SHP77 treated with DMSO at 0.1 percent for 48 hours (cell line): ENCODE measurements at regions not wholly inside any gene's neighbourhood (a gene's known extent, or its start where the extent isn't known, plus 50 kb on each side); places are given as distances from the start of the nearest gene placed in this dataset.

Source experiments
- DNase-seq: peaks from one replicate; lab custom pipeline; 2025; lab: John Stamatoyannopoulos, UW

DNA sequence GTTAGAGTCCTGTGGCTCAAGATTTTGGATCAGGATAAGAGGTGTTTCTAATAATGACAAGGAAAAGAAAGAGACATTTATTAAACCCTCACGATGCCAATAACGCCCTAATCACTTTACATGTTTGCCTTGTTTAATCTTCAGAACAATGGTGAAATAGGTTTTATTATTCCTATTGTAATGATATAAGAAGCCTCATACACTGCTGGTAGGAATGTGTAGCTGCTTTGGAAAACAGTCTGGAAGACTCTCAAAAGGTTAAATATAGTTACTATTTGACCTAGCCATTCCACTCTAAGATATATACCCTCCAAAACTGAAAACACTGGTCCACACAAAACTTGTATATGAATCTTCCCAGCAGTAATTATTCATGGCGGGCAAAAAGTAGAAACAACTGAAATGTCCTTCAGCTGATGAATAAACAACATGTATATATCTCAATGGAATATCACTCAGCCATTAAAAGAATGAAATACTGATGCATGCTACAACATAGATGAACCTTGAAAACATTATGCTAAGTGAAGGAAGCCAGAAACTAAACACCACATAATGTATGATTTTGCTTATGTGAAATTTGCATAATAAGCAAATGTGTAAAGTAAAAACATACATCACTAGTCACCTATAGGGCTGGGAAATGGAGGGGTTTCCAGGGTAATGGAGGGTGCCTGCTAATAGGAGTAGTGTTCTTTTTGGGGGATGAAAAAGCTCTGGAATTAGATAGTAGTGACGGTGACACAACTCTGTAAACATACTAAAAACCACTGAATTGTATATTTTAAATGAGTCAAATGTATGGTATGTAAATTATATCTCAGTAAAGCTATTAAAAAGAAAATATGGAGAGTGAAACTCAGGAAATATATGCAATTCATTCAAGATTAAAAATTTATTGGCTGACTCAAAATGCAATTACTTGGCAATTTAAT, 76.9 kb upstream of the ANK3 start:
- no peak for DNase-seq

DNA sequence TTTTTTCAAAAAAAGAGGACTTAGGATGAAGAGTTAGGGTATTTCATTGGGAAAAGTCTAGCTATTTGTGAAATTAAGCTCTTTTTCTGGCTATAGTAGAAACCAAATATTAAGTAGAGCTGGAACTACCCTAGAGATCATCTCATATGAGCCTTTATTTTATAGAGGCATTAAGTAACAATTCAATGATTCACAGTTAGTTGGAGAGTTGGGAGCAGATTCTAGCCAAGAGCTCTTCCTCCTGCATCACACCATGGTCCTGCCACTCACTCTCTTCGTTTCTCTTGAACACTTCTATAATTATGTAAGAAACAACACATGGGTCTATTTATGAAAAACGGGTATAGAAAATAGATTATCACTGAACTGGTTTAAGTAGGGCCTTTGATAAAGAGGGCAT, 76.1 kb upstream of the ANK3 start:
- no peak for DNase-seq

DNA sequence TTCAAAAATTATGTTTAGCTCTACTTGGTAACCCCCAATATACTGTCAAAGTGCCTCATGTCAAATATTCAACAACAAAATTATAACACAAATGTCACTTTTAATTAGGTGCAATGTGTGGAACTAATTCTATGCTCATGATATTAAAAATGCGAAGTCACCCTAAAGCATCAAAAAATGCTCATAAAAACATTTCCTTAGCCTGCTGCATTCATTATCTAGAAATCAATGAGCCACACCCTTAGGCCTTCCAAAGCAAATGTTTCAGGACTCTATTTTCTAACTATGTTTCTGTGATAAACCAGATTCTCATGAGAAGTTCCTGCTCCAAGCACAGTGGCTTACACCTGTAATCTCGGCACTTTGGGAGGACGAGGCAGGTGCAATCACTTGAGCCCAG, 75.0 kb upstream of the ANK3 start:
- DNase-seq: no peak

DNA sequence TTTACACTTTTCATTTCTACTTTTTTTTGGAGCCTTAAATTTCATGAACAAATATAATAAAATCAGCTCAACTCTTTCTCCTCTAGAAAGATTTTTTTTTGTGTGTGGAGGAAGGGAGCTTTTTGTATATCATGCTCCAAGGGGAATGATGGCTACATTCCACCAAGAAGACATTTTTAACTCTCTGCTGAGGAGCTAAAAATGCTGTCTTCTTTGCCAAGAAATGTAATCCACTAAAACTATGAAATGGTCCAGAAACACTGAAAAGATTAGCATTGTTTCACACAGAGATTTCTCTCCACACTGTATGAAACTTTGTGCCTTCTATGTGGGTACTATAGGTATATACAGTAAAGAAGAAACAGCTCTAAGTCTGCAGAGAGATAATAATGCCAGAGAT, 74.1 kb upstream of the ANK3 start:
- no peak for DNase-seq

DNA sequence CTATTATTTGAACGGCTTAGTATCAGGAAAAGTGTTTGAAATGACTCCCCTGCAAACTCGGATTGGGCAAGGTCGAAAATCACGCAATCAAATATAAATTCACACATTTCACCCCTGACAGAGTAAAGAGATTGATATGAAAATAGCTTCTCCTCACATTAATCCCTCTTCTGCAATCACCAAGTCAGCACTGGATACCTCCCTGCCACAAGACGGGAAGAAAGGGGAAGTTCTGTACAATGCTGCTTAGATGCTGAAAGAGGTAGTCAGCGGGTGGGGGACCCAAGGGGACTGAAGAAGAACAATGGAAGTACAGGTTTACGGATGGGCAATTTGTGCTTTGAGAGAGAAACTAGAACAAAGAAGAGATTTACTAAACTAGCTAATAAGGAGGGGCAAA, 72.0 kb upstream of the ANK3 start:
- no peak for DNase-seq

DNA sequence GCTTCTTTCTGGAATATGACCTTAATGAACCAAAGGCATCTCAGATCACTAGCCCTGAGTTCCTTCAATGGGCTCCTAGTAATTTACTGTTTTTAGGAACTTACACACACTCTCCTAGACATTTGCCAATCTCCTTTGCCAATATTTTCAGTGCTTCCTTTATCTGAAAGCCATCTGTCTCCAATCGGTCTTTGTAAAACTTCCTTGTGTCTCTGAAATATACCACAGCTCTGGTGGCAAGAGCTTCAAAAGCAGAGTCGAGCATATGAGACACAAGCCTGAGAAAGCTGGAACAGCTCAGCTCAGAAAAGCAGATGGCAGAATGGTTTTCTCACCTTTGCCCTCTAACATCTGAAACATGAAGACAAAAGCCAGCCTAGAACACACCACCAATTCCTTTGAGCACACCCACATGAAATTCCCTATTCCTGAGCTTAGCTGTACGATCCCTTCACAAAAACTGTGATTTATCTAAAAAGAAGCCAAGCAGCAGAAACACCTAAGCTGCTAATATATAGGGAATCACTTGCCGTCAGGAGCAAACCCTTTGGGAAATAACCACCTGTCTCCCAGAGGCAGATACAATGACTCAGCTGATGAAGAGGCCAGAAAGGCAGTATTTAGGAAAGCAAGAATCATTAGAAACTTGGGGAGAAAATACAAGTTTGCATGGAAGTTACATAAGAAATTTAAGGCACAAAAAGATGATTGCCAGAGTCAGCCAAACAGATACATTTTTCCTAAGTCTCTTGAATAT, 70.2 kb upstream of the ANK3 start:
- no peak for DNase-seq

DNA sequence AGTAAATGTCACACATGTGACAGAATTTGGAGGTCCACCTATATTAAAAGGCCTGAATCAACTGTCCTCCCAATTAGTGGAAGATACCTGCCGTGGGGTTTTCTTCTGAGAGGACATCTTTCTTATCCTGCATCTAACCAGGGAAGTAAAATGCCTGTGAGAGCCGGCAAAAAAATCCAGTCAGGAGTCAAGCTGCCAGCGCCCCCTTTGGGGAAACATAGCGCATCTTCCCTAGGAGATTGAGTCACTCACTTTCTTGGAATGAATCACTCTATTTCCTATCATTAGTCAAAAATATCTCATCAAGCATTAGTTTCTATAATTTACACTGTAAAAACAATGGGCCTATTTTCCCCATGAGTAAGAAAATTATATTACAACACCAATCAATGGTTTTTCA, 66.4 kb upstream of the ANK3 start:
- DNase-seq: no peak

DNA sequence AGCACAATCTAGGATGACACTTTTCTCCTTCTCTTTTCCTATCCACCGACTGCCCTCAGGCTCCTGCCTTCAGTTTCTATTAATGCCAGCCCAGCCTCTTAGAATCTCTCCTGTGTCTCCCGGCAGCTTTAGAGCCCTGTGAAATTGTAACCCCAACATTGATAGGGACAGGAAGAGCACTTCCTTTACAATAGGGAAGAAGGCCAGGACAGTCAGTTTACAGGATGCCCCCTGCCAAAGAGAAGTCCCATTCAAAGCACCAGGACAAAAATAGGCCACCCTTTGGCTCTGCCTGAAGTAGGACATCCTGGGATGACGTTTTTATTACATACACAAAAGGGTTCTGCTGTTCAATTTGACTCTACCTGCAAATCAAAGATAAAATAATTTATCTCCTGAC, 64.7 kb upstream of the ANK3 start:
- DNase-seq: no peak

DNA sequence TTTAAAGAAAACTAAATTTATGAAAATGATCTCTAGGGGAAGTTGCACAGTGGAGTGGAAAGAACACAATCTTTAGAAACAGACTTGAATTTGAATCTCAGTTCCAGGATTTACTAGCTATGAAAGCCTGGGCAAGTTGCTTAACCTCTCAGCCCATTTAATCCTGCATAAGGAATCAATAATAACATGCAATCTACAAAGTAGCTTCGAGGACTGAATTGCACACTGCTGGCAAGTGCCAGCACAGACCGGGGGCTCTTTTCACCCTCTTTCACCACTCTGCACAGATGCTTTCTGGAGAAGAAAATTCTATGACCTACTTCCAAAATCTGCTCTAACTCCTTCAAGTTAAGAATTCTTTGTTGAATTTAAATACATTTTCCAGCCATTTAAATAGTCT, 63.4 kb upstream of the ANK3 start:
- no peak for DNase-seq

DNA sequence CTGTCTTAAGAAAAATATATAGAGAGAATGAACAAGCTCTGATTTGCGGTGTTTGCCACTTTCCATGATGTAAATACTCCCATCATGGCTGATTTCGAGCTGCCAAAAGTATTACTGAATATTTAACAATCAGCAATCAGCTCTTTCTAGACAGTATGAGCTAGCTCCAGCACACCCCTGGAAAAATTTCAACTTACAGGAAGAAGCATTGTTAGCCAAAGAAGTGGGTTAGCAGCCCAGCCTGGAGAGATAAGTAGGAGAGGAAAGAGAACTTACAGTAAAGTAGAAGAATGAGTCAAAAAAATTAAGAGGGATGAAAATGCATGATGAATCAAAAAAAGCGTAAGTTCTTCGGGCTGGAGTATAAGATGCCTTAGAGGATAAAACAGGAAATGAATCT, 60.6 kb upstream of the ANK3 start:
- no peak for DNase-seq

DNA sequence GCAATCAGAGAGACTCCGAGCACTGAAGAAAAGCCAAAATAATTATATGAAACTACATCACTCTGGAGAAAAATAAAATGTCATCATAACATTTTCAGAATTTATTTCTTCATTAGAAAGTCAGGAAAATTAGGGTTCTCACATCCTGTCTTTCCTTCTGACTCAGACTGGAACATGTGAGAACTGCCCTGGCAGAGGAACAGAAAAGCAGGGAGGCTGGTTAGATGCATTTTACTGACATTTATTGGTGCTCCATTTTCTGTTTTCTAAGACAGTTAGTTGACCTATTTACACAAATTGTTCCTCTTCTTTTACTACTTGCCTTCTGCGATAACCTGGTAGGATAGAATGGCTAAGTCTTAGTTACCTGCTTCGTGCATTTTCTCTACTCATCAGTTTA, 58.6 kb upstream of the ANK3 start:
- no peak for DNase-seq

DNA sequence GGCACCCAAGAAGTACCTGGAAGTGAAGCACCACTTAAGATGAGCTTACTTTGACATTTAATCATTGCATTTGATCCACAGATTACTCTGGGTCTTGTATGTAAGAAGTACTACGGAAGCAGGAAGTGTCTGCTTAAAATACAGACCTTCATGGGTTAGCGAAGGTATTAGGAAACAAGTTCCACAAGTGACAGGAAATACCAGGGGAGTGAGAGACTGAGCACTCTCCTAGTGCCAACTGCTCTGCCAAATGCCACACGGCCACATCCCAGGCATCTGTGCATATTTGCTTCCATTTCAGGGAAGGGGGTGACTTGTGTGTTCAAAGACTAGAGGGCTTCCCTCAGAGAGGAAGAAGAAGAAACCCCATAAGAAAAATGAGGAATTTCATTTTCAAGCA, 57.2 kb upstream of the ANK3 start:
- no peak for DNase-seq

DNA sequence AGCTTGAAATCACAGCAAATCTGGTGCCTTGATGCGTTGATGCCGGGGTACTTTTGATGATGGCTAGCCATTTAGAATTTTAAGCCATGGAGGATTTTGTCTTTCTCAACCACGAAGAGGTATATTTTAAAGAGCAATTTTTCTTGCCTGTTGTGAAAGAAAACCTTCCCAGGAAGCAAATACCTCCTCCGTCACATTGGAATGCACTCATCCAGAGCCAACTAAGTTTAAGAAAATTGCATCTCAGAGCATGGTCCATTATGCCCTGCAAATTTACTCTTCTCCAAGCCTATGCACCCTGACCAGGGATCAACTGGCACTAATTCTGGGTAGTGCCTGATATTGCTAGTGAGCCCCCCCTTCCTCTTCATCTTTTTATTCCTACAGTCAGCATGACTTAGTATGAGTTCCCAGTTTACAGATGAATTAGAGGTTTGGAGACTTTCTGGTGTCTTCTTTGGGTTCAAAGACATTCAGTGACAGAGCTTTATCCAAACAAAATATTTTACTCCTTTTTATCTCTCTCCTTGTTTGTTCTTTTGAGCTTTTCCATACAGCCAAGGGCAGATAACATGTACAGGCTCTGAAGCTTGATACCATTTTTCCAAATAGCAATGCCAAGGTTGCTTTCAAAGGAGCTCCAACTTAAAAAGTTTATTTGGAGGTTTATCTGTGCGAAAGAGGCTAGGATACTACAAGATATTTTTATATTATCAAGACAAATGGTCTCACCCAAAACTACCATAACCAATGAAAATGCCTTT, 56.6 kb upstream of the ANK3 start:
- no peak for DNase-seq

DNA sequence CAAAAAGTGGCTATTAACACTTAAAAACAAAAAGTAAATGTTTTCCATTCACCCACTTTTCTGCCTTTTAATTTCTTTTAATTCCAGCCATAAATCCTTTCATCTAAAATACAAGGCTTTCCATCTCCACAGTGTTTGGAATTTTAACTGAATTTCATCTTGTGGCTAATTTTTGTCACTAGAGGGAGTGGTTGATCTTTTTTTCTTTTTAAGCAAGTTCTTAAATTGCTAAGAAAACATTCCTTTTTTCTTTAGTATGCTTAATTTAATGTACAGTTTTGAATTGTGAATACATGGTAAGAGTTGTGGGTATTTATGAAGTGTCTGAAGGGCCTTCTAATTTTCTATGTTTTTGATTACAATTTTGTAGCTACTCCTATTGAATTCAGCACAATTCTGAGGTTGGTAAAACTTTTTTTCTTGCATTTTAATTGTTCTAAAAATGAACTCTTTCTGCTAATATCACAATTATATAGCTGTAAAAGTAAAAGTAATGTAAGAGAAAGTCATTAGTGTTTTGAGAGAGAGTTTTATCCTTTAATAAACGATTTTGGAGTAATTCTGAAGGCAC, 54.9 kb upstream of the ANK3 start:
- DNase-seq: no peak

DNA sequence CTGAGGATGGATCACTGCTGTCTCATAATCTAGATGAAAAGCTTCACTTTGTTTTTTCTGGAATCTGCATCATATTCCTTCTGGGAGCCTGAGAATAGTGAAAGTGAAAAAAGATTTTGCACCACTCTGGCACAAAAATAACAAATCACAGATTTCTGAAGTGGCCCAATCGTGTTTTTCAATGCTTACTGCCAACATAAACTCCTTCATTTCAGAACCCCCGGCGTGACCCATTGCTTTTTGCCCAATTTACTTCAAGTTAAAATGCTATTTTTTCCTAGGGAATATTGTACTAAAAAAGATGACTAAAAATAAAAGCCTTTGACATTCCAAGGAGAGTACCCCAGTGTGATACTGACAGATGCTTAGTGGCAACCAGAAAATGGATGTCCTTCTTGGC, 53.7 kb upstream of the ANK3 start:
- DNase-seq: no peak

DNA sequence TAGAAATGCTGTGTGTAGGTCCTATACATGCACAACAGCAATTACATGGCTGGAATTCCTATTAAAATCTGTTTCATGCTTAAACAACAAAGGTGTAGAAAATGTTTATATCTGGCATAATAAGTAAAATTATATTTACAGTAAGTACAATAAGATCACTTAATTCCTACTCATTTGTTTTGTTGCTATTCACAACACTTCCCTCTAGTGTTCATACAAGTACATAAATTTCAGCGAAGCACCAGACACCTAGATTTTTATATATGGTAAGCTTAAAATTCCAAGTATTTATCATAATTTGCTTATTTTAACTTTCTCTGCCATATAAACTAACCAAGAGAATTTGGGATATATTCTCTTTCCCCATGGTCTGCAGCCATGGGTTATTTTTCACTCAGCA, 51.8 kb upstream of the ANK3 start:
- no peak for DNase-seq

DNA sequence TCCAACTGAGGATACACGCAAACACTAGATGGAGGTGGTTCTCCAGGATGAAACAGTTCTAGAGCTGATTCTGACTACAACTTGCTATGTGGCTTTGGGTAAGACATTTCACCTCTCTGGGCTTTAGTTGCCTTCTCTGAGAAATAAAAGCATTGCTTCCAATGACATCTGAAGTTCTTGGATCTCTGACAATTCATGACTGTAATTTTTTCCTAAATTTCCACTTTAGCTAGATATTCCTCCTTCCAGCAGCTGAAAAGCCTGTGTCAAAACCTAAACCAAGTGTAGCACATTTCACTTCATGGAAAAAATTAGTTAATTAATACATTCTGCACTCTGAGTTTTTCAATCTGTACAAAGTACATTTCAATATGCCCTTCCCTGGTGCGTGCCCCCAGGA, 50.0 kb upstream of the ANK3 start:
- no peak for DNase-seq
